ENCODE measurements at regions not wholly inside any gene's neighbourhood (a gene's known extent, or its start where the extent isn't known, plus 50 kb on each side); places are given as distances from the start of the nearest gene placed in this dataset.

DNA sequence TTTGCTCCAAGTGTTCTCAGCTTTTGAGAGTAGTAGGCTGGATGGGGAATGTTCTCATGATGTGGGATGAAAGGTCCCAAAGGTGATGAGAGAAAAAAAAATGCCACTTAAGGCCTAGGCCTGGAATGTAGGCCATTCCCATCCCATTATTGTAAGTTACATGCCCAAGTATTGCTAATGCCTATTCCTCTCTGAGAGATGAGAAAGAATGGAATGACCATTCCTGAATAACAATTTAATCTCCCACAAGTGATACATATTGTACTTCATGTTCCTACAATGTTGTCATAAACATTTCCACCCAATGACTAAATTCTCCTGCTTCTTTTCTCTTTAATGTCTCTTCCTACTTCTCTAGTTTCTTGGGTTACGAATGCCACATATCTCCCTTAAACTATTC is 102.8 kb upstream of the KCNJ16 start:
- TF ChIP-seq THRA (CRISPR knock-in tag; IDR thresholded peaks at IDR 0.05; ENCODE audit: borderline replicate concordance): no peak
- no peak for TF ChIP-seq HDAC1 (CRISPR knock-in tag; IDR thresholded peaks at IDR 0.05)
- TF ChIP-seq MED1 (CRISPR knock-in tag; IDR thresholded peaks at IDR 0.05): no peak
- TF ChIP-seq MEIS2 (CRISPR knock-in tag; IDR thresholded peaks at IDR 0.05): no peak
- TF ChIP-seq TCF7L2 (IDR thresholded peaks at IDR 0.05; ENCODE audit: low read depth, low read length): no peak
- TF ChIP-seq SIN3A (IDR thresholded peaks at IDR 0.05; ENCODE audit: borderline replicate concordance, low read depth, low read length): no peak

All from HepG2 (cell line).